HCT116 (cell line): ENCODE measurements at regions not wholly inside any gene's neighbourhood (a gene's known extent, or its start where the extent isn't known, plus 50 kb on each side); places are given as distances from the start of the nearest gene placed in this dataset.

Source experiments
- ATAC-seq: fragments of 200-7000 bp; cut with Tn5 transposase; 2 replicates; pipeline ENCODE4 v1.9.1; 2020; ENCODE audit warnings: mild to moderate bottlenecking, moderate library complexity
- BruUV-seq: library from RNA; stranded (reverse); fragments of 400-500 nt; replicated peaks from 2 replicates; lab custom pipeline; 2021; lab: Mats Ljungman, UMichigan
- CTCF ChIA-PET: fragments of 300-600 bp; sonication (Branson Sonifier 250); formaldehyde crosslinking; loops from one replicate; lab custom pipeline; 2021; ENCODE audit warnings: antibody characterized with exemption; lab: Charles Lee
- POLR2A ChIA-PET: fragments of 300-600, 350-600 bp; sonication (Branson Sonifier 250); formaldehyde crosslinking; loops from one replicate; lab custom pipeline; 2021; ENCODE audit warnings: antibody characterized with exemption; lab: Charles Lee
- RAD21 ChIA-PET, 2 experiments: fragments of 300-600 bp; sonication (Branson Sonifier 250); formaldehyde crosslinking; loops; one replicate each; lab custom pipeline; 2023; ENCODE audit warnings: low total read pairs in 2 of 2; ENCODE audit not compliant: uncharacterized antibody in 2 of 2, unreplicated experiment in 2 of 2, low non-redundant PET in 1 of 2; lab: Charles Lee
- DNase-seq: peaks from one replicate; pipeline ENCODE4 v3.0.0-alpha.2; 2010; ENCODE audit warnings: low read depth, low spot score
- H2AFZ ChIP-seq: fragments of 200-600 bp; shearing (Covaris generic), sonication (generic); 2 replicates; pipeline ENCODE4 v1.6.1; 2017; ENCODE audit warnings: low read depth, mixed run types, mixed read lengths, antibody characterized with exemption, low read length; ENCODE audit not compliant: poor library complexity, severe bottlenecking
- H3K27ac ChIP-seq: 2 replicates; pipeline ENCODE4 v1.5.1; 2012; ENCODE audit warnings: low read depth, low read length
- H3K27me3 ChIP-seq: fragments of 200-600 bp; sonication (generic); 2 replicates; pipeline ENCODE4 v1.6.1; 2016; ENCODE audit warnings: mixed run types, low read length, mixed read lengths; ENCODE audit not compliant: insufficient read depth
- H3K36me3 ChIP-seq, 2 experiments: fragments of 200-500 bp in 1 of 2; fragments of 200-600 bp in 1 of 2; sonication (Bioruptor generic) in 1 of 2; sonication (generic) in 1 of 2; 2 replicates each; pipeline versions ENCODE4 v1.5.1 to v1.6.1; 2014 to 2016; ENCODE audit warnings: low read length in 2 of 2, inconsistent platforms in 1 of 2, mixed read lengths in 1 of 2, mixed run types in 1 of 2; ENCODE audit not compliant: insufficient read depth in 2 of 2, control insufficient read depth in 1 of 2
- H3K4me1 ChIP-seq, 2 experiments: fragments of 200-600 bp in 1 of 2; sonication (generic) in 1 of 2; 2 replicates each; pipeline versions ENCODE4 v1.5.1 to v1.6.1; 2012 to 2017; ENCODE audit warnings: low read length in 2 of 2, inconsistent platforms in 1 of 2, mild to moderate bottlenecking in 1 of 2, mixed read lengths in 1 of 2, mixed run types in 1 of 2, moderate library complexity in 1 of 2; ENCODE audit not compliant: insufficient read depth in 2 of 2, control insufficient read depth in 1 of 2
- H3K4me2 ChIP-seq: fragments of 200-600 bp; sonication (generic); 2 replicates; pipeline ENCODE4 v1.6.1; 2017; ENCODE audit warnings: mixed run types, low read length, mixed read lengths
- H3K4me3 ChIP-seq, 2 experiments: fragments of 200-600 bp in 1 of 2; sonication (generic) in 1 of 2; replicated peaks in 1 of 2; 2 replicates each; pipeline ENCODE4 v1.5.1; 2011 to 2016; ENCODE audit warnings: low read length in 2 of 2, control low read depth in 1 of 2, low read depth in 1 of 2, mild to moderate bottlenecking in 1 of 2, mixed read lengths in 1 of 2, mixed run types in 1 of 2
- H3K79me2 ChIP-seq: fragments of 200-600 bp; sonication (generic); 2 replicates; pipeline ENCODE4 v1.6.1; 2017; ENCODE audit warnings: mild to moderate bottlenecking, mixed run types, low read length, moderate library complexity, mixed read lengths; ENCODE audit not compliant: insufficient read depth
- H3K9ac ChIP-seq: fragments of 200-600 bp; sonication (generic); 2 replicates; pipeline ENCODE4 v1.6.1; 2016; ENCODE audit warnings: low read length, mixed read lengths
- H3K9me2 ChIP-seq: fragments of 200-600 bp; sonication (generic), shearing (Covaris generic); 2 replicates; pipeline ENCODE4 v1.6.1; 2017; ENCODE audit warnings: mixed run types, mild to moderate bottlenecking, moderate library complexity; ENCODE audit not compliant: insufficient read depth
- H3K9me3 ChIP-seq, 2 experiments: fragments of 200-500 bp in 1 of 2; fragments of 200-600 bp in 1 of 2; sonication (Bioruptor generic) in 1 of 2; sonication (generic) in 1 of 2; 2 replicates each; pipeline ENCODE4 v1.6.1; 2014 to 2017; ENCODE audit warnings: low read length in 2 of 2, mixed read lengths in 2 of 2, inconsistent platforms in 1 of 2, low read depth in 1 of 2, mild to moderate bottlenecking in 1 of 2, mixed run types in 1 of 2, moderate library complexity in 1 of 2; ENCODE audit not compliant: control insufficient read depth in 1 of 2, insufficient read depth in 1 of 2
- H4K20me1 ChIP-seq: fragments of 200-600 bp; sonication (generic), shearing (Covaris generic); 2 replicates; pipeline ENCODE4 v1.6.1; 2017; ENCODE audit warnings: mixed run types, mild to moderate bottlenecking, moderate library complexity; ENCODE audit not compliant: insufficient read depth
- ATF3 ChIP-seq: IDR thresholded peaks from 2 replicates; pipeline ENCODE4 v1.6.1; 2012
- CEBPB ChIP-seq: IDR thresholded peaks from 2 replicates; pipeline ENCODE4 v1.6.1; 2012; ENCODE audit warnings: low read depth
- EGR1 ChIP-seq: IDR thresholded peaks from 2 replicates; pipeline ENCODE4 v1.6.1; 2012; ENCODE audit warnings: low read depth
- ELF1 ChIP-seq: IDR thresholded peaks from 2 replicates; pipeline ENCODE4 v1.6.1; 2012; ENCODE audit warnings: low read depth, borderline replicate concordance
- EZH2 ChIP-seq: fragments of 200-600 bp; sonication (generic); IDR thresholded peaks from 2 replicates; pipeline ENCODE4 v1.6.1; 2017; ENCODE audit warnings: antibody characterized with exemption, mixed run types
- EZH2phosphoT487 ChIP-seq: fragments of 200-600 bp; IDR thresholded peaks from 2 replicates; pipeline ENCODE4 v1.6.1; 2018; ENCODE audit warnings: antibody characterized with exemption, borderline replicate concordance
- JUND ChIP-seq: IDR thresholded peaks from 2 replicates; pipeline ENCODE4 v1.6.1; 2012
- POLR2A ChIP-seq: IDR thresholded peaks from 2 replicates; pipeline ENCODE4 v1.7.0; 2011; ENCODE audit warnings: borderline replicate concordance; ENCODE audit not compliant: insufficient read depth, insufficient read length; ENCODE audit errors: extremely low read depth
- POLR2AphosphoS5 ChIP-seq: IDR thresholded peaks from 2 replicates; pipeline ENCODE4 v1.6.1; 2011; ENCODE audit warnings: mild to moderate bottlenecking, low read depth, low read length, moderate library complexity
- RAD21 ChIP-seq: IDR thresholded peaks from 2 replicates; pipeline ENCODE4 v1.6.1; 2012; ENCODE audit warnings: low read depth, mild to moderate bottlenecking
- SIN3A ChIP-seq: IDR thresholded peaks from 2 replicates; pipeline ENCODE4 v1.6.1; 2012; ENCODE audit warnings: low read depth
- SP1 ChIP-seq: IDR thresholded peaks from 2 replicates; pipeline ENCODE4 v1.6.1; 2012; ENCODE audit warnings: low read depth
- SRF ChIP-seq: IDR thresholded peaks from 2 replicates; pipeline ENCODE4 v1.6.1; 2012; ENCODE audit warnings: low read depth
- YY1 ChIP-seq: IDR thresholded peaks from 2 replicates; pipeline ENCODE4 v1.6.1; 2011; ENCODE audit warnings: low read length, low read depth, moderate library complexity, mild to moderate bottlenecking; ENCODE audit not compliant: insufficient replicate concordance; ENCODE audit errors: extremely low read depth
- ZBTB33 ChIP-seq: IDR thresholded peaks from 2 replicates; pipeline ENCODE4 v1.6.1; 2011; ENCODE audit warnings: mild to moderate bottlenecking, low read length, moderate library complexity; ENCODE audit not compliant: insufficient replicate concordance; ENCODE audit errors: extremely low read depth
- ZFX ChIP-seq: fragments of 450-650 bp; IDR thresholded peaks from 2 replicates; pipeline ENCODE4 v1.6.1; 2017
- ZNF274 ChIP-seq: fragments of 200-500 bp; sonication (Bioruptor generic); IDR thresholded peaks from 2 replicates; pipeline ENCODE4 v1.6.1; 2014; ENCODE audit warnings: mild to moderate bottlenecking, low read depth, low read length, inconsistent platforms
- intact Hi-C: fragments of 100-400 bp; cut with micrococcal nuclease; formaldehyde crosslinking; loops from 2 replicates; pipeline ENCODE4 v1.10.0; 2022

GRCh38 chr2:129502781-129503180, 476.7 kb upstream of the RAB6C start:
- BruUV-seq = no TSS peak
- intact Hi-C loops = no loop called here
- Histone ChIP-seq H4K20me1 (no peaks in the 10 kb centered on the region), H3K27ac (no peak overlapping the region), H3K79me2 (no peaks in the 10 kb centered on the region), H3K9ac (no peak overlapping the region), H3K9me2 (no peaks in the 10 kb centered on the region), H3K36me3 (no peaks in the 10 kb centered on the region), H3K4me1 (no peaks in the 10 kb centered on the region), H3K4me3 (no peak overlapping the region), H2AFZ (no peak overlapping the region), H3K27me3 (peaks cover 8% of the 10 kb centered on the region; the same call in 1 of the 2 replicates), H3K4me2 (no peak overlapping the region), H3K9me3 (no peaks in the 10 kb centered on the region)
- ChIA-PET CTCF (no interaction called here), RAD21 (no interaction called here), POLR2A (no interaction called here)
- no peak for TF ChIP-seq POLR2A
- no peak for TF ChIP-seq JUND
- no peak for TF ChIP-seq ZFX
- no peak for TF ChIP-seq ZBTB33
- no peak for TF ChIP-seq ATF3
- no peak for TF ChIP-seq ZNF274
- TF ChIP-seq SRF = no peak
- no peak for TF ChIP-seq EZH2phosphoT487
- no peak for TF ChIP-seq ELF1
- TF ChIP-seq POLR2AphosphoS5 = no peak
- no peak for TF ChIP-seq YY1
- TF ChIP-seq RAD21 = no peak
- no peak for TF ChIP-seq SIN3A
- TF ChIP-seq EGR1 = no peak
- TF ChIP-seq EZH2 = no peak
- no peak for TF ChIP-seq SP1
- no peak for TF ChIP-seq CEBPB
- no peak for DNase-seq
- ATAC-seq = no peak
